ENCODE measurements at regions not wholly inside any gene's neighbourhood (a gene's known extent, or its start where the extent isn't known, plus 50 kb on each side); places are given as distances from the start of the nearest gene placed in this dataset.

DNA sequence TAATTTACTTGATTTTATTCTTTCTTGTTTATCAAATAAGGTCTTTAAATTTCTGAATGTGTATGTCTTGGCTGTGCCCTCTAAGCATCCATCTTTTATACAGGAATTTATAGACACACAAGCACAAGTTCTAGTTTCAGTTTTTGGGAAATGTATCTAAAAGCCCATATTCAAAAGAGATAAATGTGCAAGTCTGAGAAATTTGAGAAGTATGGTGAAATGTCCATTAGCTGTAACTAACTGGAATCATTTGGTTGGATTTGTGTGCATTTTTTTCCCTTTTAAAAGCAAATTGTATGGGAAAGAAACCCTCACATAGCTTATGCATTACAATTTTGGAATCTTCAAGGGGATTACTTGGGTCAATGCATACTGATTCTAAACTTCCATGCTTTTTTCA is 532.0 kb downstream of the KLF5 start:
- no peak for TF ChIP-seq POLR2A (IDR thresholded peaks at IDR 0.05)
- TF ChIP-seq, protein P1, sequence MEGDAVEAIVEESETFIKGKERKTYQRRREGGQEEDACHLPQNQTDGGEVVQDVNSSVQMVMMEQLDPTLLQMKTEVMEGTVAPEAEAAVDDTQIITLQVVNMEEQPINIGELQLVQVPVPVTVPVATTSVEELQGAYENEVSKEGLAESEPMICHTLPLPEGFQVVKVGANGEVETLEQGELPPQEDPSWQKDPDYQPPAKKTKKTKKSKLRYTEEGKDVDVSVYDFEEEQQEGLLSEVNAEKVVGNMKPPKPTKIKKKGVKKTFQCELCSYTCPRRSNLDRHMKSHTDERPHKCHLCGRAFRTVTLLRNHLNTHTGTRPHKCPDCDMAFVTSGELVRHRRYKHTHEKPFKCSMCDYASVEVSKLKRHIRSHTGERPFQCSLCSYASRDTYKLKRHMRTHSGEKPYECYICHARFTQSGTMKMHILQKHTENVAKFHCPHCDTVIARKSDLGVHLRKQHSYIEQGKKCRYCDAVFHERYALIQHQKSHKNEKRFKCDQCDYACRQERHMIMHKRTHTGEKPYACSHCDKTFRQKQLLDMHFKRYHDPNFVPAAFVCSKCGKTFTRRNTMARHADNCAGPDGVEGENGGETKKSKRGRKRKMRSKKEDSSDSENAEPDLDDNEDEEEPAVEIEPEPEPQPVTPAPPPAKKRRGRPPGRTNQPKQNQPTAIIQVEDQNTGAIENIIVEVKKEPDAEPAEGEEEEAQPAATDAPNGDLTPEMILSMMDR (IDR thresholded peaks at IDR 0.05) = no peak

All from body of pancreas (tissue), 4 donors.